ENCODE measurements at regions not wholly inside any gene's neighbourhood (a gene's known extent, or its start where the extent isn't known, plus 50 kb on each side); places are given as distances from the start of the nearest gene placed in this dataset.

- TF ChIP-seq EP300 (IDR thresholded peaks at IDR 0.05; ENCODE audit: low read depth in 2 of 2, low read length in 2 of 2) (peak in 1 of 2 experiments; percentile 59; a peak in 1 of 4 replicates), EP300 (CRISPR knock-in tag; IDR thresholded peaks at IDR 0.05; ENCODE audit: borderline replicate concordance) (no peak), FOXJ3 (CRISPR knock-in tag; IDR thresholded peaks at IDR 0.05; ENCODE audit: borderline replicate concordance) (peak; percentile 69; the same call in 1 of the 2 replicates), ASH2L (IDR thresholded peaks at IDR 0.05; ENCODE audit: insufficient read length, low read depth, low read length) (peak; percentile 38), RARA (CRISPR knock-in tag; IDR thresholded peaks at IDR 0.05) (peak; percentile 72), RBM22 (optimal IDR thresholded peaks at IDR 0.05; ENCODE audit: low read length) (no peak), SMAD1 (CRISPR knock-in tag; IDR thresholded peaks at IDR 0.05; ENCODE audit: borderline replicate concordance, low read depth) (no peak), TBL1XR1 (IDR thresholded peaks at IDR 0.05; ENCODE audit: borderline replicate concordance, low read length, partially characterized antibody) (peak; percentile 29), NR2F2 (IDR thresholded peaks at IDR 0.05; ENCODE audit: borderline replicate concordance, low read depth) (peak; percentile 43; the same call in 1 of the 2 replicates), SOX13 (IDR thresholded peaks at IDR 0.05) (no peak; the same call in 1 of the 2 replicates), SOX13 (CRISPR knock-in tag; conservative IDR thresholded peaks at IDR 0.05 in 1 of 2, IDR thresholded peaks at IDR 0.05 in 1 of 2) (peak in 1 of 2 experiments; percentile 89; a peak in 2 of 4 replicates), POGZ (CRISPR knock-in tag; IDR thresholded peaks at IDR 0.05) (no peak), ZNF800 (CRISPR knock-in tag; IDR thresholded peaks at IDR 0.05) (no peak), HNF4G (IDR thresholded peaks at IDR 0.05; ENCODE audit: borderline replicate concordance, low read depth, low read length) (peak; percentile 61; the same call in 1 of the 2 replicates), HNF4G (CRISPR knock-in tag; IDR thresholded peaks at IDR 0.05; ENCODE audit: borderline replicate concordance, low read depth) (no peak), GRHL1 (CRISPR knock-in tag; conservative IDR thresholded peaks at IDR 0.05) (no peak), SOX6 (IDR thresholded peaks at IDR 0.05) (no peak), SOX6 (CRISPR knock-in tag; IDR thresholded peaks at IDR 0.05) (peak; percentile 93), TBX3 (IDR thresholded peaks at IDR 0.05; ENCODE audit: borderline replicate concordance) (peak; percentile 41; the same call in 1 of the 2 replicates), DNMT3B (CRISPR knock-in tag; conservative IDR thresholded peaks at IDR 0.05) (0 out of 2 replicates have a peak, but pooled peaks have one; percentile 37), FOXA3 (CRISPR knock-in tag; IDR thresholded peaks at IDR 0.05) (peak; percentile 80)
- TF ChIP-seq, protein P1, sequence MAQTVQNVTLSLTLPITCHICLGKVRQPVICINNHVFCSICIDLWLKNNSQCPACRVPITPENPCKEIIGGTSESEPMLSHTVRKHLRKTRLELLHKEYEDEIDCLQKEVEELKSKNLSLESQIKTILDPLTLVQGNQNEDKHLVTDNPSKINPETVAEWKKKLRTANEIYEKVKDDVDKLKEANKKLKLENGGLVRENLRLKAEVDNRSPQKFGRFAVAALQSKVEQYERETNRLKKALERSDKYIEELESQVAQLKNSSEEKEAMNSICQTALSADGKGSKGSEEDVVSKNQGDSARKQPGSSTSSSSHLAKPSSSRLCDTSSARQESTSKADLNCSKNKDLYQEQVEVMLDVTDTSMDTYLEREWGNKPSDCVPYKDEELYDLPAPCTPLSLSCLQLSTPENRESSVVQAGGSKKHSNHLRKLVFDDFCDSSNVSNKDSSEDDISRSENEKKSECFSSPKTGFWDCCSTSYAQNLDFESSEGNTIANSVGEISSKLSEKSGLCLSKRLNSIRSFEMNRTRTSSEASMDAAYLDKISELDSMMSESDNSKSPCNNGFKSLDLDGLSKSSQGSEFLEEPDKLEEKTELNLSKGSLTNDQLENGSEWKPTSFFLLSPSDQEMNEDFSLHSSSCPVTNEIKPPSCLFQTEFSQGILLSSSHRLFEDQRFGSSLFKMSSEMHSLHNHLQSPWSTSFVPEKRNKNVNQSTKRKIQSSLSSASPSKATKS (CRISPR knock-in tag; IDR thresholded peaks at IDR 0.05), result no peak
Measured at GRCh38 chr6:8655670-8656454, 220.5 kb upstream of the SLC35B3 start (continued).

All from HepG2 (cell line).